NCI-H2196 treated with DMSO at 0.1 percent for 48 hours (cell line): ENCODE measurements at regions not wholly inside any gene's neighbourhood (a gene's known extent, or its start where the extent isn't known, plus 50 kb on each side); places are given as distances from the start of the nearest gene placed in this dataset.

Experiments used
- DNase-seq: peaks from one replicate; lab custom pipeline; 2025; ENCODE audit not compliant: unreplicated experiment; lab: John Stamatoyannopoulos, UW

DNA sequence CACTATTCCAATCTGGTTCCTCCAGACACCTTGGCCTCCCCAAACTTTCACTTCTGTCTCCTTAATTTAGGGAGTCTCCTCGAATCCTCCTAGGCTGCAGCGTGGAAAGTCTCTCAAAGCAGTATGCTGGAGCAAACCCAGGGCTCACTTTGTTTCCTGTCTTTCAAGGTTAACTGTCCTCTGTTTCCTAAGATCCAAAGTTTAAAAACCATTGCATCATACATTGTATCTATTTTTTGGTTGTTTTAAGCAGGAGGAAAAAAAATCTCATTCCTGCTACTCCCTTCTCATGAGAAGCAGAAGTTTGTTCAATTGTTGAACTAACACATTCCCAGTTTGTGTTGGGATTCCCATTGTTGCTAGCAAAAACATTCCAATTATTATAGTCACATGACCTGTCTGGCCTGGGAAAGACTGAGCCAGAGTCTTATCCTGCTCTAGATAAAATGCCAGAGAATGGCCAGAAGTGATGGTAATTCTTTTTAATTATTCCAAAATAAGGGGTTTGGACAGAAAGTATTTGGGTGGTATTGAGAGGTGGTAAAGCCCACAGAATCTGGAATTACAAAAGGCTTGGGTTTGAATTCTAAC is 67.3 kb downstream of the HSPB8 start:
- no peak for DNase-seq

DNA sequence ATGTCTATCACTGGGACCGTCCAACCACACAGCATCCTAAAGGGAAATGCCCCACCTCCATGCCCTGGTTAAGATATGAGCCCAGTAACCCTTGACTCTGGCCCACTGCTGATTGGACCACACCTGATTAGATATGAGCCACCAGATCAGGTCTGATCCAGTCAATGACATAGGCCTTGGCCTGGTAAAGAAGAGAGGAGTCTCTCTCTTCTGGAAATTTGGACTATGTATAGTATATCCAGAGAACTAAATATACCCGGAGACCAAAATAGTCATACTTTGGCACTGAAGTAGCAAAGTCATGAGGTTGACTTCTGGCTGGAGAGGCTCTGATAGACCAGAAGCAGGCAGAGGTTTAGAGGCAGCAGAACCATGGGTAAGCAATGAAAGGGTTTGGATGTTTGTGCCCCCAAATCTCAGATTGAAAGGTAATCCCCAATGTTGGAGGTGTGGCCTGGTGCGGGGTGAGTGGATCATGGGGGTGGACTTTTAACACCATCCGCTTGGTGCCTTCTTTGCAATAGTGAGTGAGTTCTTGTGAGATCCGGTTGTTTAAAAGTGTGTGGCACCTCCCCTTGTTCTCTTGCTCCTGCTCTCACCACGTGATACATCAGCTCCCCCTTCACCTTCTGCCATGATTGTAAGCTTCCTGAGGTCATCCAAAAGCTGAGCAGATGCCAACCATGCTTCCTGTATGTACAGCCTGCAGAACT is 68.4 kb downstream of the HSPB8 start:
- no peak for DNase-seq

DNA sequence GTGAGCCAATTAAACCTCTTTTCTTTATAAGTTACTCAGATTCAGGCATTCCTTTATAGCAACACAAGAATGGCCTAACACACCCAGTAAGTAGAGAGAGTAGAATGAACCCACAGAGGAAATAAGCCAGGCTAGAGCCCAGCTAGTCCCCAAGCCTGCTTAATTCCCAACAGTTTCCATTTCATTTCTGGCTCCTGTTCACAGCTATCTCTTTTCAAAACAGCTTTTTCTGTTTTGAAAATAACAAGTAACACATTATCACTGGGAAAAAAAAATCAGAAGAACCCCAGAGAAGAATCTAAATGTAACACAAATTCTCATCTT is 69.0 kb downstream of the HSPB8 start:
- DNase-seq, result no peak

DNA sequence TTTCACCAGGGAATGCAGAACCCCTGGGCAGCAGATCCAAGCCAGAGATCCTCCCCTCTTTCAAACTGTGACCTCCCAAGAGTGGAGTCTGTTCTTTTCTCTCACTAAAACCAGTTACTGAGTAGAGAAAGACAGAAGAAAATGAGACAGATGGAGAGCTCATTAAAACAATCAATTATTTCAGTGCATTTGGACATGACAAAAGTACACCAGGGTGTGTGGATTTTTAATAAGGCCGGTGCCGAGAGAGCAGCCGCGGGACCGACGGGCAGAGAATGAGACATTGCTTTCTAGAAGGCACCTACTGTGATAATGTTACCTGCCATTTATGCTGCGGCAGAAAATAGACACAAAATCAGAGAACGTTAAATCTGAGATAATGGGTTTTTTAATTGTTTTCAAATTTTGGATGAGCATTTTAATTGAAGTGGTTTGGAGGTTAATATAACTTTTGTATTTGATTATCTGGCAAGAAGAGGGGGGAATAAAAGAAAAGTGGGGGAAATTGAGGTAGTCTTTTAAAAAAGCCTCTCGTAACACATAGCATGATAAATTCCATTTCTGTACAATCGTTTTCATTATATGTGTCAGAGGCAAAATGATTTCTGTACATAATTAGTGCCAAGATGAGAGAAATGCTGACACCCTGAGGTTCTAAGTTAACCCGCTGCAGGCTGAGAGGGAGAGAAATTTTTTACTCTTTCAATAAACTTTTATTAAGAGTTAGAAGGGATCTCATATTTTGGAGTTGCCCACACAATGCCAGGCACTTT is 70.8 kb downstream of the HSPB8 start:
- no peak for DNase-seq

DNA sequence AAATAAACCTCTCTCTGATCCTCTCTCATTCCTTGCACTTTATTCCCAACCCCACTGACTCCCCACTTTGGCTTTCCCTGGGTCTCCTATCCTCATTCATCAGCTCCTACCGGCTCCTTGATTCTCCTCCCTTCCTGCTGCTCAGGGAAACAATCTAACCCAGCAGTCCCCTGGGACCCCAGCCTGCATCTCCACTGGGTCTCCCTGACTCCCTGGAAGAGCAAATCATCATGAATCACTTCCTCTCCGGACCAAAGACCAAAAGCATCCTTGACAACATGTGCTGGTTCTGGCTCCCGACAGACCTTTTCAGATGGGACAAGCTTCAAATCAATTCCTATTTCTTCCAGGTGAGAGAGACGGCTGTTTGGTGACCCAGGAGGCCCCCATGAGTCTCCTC is 76.6 kb downstream of the HSPB8 start:
- DNase-seq, result no peak

DNA sequence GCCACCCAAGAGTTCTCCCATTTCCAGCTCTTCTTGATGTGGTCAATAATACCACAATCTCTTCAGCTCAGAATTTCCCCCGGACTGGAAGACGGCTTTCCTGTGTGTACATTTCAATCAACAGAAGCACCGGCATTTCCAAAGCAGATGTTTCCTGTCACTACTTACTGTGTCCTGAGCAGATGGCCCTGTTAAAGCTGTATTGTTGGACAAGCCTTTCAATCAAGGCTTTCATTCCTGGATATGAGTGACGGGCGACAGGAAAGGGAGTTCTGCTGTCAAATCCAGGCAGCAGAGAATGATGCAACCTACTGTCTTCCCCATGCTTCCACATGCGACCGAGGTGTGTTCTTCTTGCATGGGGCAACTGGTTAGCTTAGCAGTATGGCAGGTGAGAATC is 76.4 kb upstream of the CCDC60 start:
- no peak for DNase-seq

DNA sequence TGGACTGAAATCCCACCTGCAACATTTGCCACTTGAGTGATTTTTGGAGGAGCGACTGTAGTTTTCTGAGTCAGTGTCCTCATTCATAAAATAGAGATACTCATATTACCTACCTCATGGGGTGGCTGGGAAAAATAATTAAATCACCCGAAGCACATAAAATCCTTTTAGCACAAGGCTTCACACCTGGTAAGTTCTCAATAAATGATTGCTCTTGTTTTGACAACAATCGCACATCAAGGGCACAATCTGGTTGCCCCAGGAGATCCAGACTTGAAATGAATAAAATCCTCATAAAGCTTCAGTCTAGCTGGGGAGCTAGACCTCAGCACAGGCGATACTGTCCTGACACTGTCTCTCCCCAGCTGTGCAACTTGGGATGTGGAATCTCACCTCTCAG is 76.0 kb upstream of the CCDC60 start:
- DNase-seq, result peak; percentile 28

DNA sequence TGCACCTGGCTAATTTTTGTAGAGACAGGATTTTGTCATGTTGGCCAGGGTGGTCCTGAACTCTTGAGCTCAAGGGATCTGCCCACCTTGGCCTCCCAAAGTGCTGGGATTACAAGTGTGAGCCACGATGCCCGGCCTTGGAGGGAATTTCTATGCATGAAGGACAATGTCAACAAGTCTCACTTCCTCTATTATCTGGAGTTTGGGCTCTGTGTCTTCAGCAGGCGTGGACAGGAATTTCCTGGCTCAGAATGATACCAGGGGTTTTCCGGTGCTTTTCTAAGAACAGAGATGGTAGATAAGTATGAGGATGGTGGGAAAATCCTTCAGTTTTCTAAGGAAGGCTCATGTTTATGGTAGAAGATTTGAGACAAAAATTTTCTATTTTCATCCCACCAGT is 75.0 kb upstream of the CCDC60 start:
- DNase-seq, result no peak

DNA sequence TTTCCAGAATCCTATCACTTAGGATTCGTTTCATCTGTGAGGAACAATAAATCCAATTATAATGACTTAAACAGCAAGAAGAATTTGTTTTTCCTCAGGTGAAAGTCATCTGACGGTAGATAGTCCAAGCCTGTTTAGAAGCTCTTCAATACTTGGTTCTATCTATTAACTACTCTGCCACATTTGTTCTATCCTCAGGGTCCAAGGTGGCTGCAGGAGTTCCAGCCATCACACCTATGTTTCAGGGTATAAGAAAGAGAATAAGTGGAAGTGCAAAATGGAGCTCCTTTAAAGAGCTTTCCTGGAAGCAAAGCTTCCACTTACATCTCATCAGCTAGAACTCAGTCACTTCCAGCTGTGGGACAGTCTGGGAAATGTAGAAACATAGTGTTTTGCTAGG is 72.1 kb upstream of the CCDC60 start:
- no peak for DNase-seq

DNA sequence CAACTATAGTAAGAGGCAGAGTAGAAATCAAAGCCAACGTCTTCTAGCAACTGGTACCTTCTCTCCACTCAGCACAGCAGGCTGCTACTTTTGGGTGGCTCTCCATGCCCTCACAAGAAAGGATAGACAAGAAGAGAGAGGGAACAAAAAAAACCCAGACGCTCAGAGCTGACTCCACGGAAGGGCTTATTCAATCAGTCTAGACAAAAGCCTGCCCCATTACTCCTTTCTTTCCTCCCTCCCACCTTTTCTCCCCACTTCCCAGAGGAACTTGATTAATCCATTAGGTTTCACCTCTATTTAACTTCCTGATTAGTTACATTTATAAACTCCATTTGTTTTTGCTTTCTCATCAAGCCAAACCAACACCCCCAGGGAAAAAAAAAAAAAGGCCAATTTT is 71.1 kb upstream of the CCDC60 start:
- no peak for DNase-seq

DNA sequence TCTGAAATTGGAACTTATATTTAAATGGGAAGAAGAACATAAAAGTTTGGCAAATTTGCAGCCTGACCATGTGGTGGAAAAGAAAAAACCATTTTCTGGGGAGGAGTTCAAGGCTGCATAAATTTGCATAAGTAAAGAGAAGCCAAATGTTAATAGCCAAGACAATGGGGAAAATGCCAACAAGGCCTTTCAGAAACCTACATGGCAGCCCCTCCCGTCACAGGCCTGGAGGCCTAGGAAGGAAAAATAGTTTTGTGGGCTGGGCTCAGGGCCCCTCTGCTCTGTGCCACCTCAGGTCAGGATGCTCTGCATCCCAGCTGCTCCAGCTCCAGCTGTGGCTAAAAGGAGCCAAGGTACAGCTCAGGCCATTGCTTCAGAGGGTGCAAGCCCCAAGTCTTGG is 67.6 kb upstream of the CCDC60 start:
- DNase-seq, result no peak

DNA sequence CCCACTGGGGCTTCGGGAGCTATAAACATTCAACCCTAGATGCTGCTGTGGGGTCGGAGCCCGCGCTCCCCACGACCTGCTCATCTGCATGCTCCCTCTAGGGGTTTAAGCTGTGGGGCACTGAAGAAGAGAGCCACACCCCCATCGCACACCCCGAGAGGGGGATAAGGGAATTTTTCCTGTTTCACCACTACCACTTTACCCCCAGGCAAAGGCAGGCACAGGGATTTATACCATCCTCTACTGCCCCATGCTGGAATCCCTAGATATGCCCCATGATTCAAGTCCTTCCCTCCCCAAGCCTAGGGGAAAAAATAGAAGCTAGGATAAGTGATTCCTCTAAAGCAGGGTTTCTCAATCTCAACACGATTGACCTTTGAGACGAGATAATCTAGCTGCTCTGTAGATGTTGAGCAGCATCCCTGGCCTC is 59.9 kb upstream of the CCDC60 start:
- no peak for DNase-seq

DNA sequence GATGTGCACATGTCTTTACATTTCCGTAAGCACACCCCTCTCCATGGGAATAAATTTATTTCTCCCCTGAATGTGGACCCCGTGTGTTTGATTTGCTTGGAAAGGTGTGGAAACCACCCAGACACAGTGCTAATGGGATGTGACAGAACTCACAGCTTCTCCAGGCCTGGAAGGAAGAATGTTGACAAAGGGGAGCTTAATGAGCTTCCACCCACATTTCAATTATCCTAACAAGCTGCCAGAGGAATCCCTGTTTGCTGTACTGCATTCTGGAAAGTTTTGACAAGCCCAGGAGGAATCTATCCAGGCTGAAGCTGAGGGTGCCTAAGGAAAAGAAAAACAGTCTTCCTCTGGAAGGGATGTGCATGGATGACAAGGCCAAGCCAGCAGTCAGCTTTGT is 51.2 kb upstream of the CCDC60 start:
- no peak for DNase-seq
